HG03135 (cell line): ENCODE measurements at regions not wholly inside any gene's neighbourhood (a gene's known extent, or its start where the extent isn't known, plus 50 kb on each side); places are given as distances from the start of the nearest gene placed in this dataset.

Experiments
- ATAC-seq: cut with Tn5 transposase; IDR thresholded peaks from one replicate; pipeline ENCODE4 v1.9.1; 2021; ENCODE audit warnings: mild to moderate bottlenecking, moderate library complexity; ENCODE audit not compliant: unreplicated experiment

- no peak for ATAC-seq
These were observed 275.9 kb upstream of the TCF4 start for GRCh38 chr18:55863876-55864275.

- ATAC-seq, result no peak
These were observed 275.4 kb upstream of the TCF4 start for GRCh38 chr18:55863391-55863706.

GRCh38 chr18:55862693-55863390 lies 274.9 kb upstream of the TCF4 start:
- ATAC-seq, result no peak

GRCh38 chr18:55861266-55861665 lies 273.3 kb upstream of the TCF4 start:
- ATAC-seq, result no peak

GRCh38 chr18:55858661-55859515 lies 270.9 kb upstream of the TCF4 start:
- no peak for ATAC-seq

GRCh38 chr18:55857956-55858355 lies 270.0 kb upstream of the TCF4 start:
- ATAC-seq, result no peak

- ATAC-seq, result no peak
These were observed 269.4 kb upstream of the TCF4 start for GRCh38 chr18:55857409-55857808.

- ATAC-seq, result no peak
These were observed 268.7 kb upstream of the TCF4 start for GRCh38 chr18:55856679-55857078.

GRCh38 chr18:55856229-55856628 lies 268.2 kb upstream of the TCF4 start:
- ATAC-seq, result no peak

GRCh38 chr18:55853268-55853667 lies 265.3 kb upstream of the TCF4 start:
- no peak for ATAC-seq

- no peak for ATAC-seq
These were observed 262.9 kb upstream of the TCF4 start for GRCh38 chr18:55850904-55851303.

- ATAC-seq, result no peak
These were observed 261.4 kb upstream of the TCF4 start for GRCh38 chr18:55849391-55849790.

GRCh38 chr18:55847960-55848359 lies 260.0 kb upstream of the TCF4 start:
- no peak for ATAC-seq

- no peak for ATAC-seq
These were observed 257.2 kb upstream of the TCF4 start for GRCh38 chr18:55845221-55845620.

- no peak for ATAC-seq
These were observed 256.4 kb upstream of the TCF4 start for GRCh38 chr18:55844382-55844781.

GRCh38 chr18:55841314-55841713 lies 253.3 kb upstream of the TCF4 start:
- ATAC-seq, result no peak

GRCh38 chr18:55840601-55841170 lies 252.7 kb upstream of the TCF4 start:
- no peak for ATAC-seq

GRCh38 chr18:55839343-55839742 lies 251.4 kb upstream of the TCF4 start:
- no peak for ATAC-seq

- no peak for ATAC-seq
These were observed 250.8 kb upstream of the TCF4 start for GRCh38 chr18:55838841-55839240.

GRCh38 chr18:55838319-55838718 lies 250.3 kb upstream of the TCF4 start:
- no peak for ATAC-seq

GRCh38 chr18:55833543-55833942 lies 245.6 kb upstream of the TCF4 start:
- no peak for ATAC-seq

GRCh38 chr18:55830544-55830943 lies 242.6 kb upstream of the TCF4 start:
- no peak for ATAC-seq
